COLO829 (cell line): ENCODE measurements at regions not wholly inside any gene's neighbourhood (a gene's known extent, or its start where the extent isn't known, plus 50 kb on each side); places are given as distances from the start of the nearest gene placed in this dataset.
A peak's percentile ranks its signal among the peaks of the same experiment; 100 is the strongest.
"Not testable (repeated sequence)": the region's sequence is repeated elsewhere in the genome, so short reads cannot be mapped to it uniquely, and the experiment has no call there.

Source experiments
- DNase-seq: peaks from one replicate; pipeline ENCODE4 v3.0.0; 2012; ENCODE audit warnings: low spot score

DNA sequence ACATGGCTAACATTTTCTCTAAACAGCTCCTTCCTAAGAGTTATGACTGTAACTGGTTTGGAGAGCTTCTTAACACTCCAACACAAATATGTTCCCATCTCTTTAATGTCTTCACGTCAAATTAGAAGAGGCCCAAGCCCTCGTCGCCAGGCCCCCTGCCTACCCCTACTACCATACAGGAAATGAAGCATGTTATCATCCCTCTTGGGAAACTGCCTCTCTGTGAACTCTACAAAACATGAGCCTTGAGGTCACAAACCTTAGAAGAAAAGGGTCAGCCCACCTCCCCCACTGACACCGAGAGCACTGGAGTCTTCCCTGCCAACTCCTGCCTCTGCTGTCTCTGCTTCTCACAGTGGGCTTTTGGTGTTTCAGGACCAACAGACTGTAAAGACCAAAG, 243.1 kb upstream of the STT3B start:
- DNase-seq = no peak

DNA sequence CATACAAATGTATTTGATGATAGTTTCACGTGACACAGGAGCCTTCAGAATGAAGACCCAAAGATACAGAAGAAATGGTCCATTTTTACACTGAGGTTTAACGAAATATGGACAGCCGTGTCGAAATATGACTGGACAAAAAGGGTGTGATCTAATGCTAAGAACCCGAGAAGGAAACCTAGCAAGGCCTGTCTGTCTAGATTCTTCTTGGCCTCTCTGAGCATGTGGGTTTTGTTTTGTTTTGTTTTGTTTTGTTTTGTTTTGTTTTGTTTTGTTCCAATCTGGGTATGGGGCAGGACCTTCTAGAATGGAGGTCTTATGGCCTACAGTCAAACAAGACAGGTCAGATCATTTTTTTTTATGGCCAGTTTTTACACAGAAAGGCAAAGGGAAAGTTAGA, 242.7 kb upstream of the STT3B start:
- DNase-seq = no peak

DNA sequence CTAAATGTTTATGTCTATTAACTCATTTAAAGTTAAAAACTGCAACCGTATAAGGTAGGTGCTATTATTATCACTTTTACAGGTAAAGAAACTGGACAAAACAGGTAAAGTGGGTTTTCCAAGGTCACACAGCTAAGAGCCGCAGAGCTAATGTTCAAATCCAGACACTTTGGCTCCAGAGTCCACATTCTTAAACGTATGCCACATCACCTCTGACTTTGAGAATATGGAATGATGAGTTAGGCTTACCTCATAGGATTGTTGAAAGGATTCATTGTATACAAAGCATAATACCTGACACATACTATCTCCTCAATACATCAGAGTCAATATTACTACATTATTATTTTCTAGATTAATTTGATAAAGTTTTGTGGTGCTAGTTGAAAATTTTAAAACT, 240.9 kb upstream of the STT3B start:
- no peak for DNase-seq

DNA sequence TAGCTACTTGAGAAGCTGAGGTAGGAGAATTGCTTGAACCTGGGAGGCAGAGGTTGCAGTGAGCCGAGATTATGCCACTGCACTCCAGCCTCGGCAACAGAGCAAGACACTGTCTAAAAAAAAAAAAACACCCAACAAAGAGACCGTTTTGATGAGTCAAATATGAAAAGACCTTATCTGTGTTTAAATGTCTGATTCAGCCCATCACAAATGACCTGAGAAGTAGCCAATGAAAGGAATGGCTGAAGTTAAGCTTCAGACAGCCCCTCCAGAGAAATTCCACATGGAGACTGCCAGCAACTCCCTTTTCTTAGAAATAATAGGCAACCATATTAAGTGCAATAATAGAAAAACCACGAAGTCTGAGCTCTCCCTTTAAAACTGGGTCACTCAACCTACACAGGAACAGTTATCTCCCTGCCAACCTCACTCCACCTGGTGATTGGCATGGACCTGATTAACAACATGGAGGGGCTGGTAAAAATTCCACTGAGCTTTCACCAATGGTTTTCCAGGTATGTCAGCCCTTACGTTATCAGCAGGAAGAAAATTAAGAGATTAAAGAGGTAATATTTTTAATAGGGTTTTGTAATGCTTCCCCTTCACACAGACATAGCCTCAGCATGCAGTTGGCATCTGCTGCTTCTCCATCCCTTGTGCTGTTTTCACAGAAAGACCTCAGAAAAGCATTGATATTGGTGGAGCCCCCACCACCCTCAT, 238.1 kb upstream of the STT3B start:
- DNase-seq = peak; percentile 74

DNA sequence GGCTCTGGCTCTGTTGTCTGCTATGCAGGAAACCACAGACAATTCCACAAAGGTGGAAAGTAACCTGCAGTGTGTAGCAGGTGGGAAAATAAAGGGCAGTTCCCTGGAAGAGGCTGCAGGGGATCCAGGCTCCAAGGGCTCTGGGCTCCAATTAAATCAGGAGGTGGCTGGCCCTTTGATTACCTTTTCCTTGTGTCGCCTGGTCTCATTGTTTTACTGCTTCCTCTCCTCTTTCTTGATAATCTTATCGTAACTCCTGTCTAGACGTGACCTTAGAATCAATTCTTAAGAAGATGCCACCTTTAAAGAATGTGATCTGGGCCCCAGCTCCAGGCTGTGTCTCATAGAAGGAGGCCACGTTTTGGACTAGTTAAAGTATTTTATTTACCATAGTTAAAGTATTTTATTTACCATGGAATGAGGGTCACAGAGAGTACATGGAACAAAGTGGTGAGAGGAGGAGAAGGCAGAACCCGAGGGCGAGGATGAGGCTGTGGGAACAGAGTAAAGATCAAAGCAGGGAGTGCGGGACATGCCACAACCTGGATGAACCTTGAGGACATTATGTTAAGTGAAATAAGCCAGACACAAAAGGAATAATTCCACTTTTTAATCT, 237.5 kb upstream of the STT3B start:
- DNase-seq = no peak

DNA sequence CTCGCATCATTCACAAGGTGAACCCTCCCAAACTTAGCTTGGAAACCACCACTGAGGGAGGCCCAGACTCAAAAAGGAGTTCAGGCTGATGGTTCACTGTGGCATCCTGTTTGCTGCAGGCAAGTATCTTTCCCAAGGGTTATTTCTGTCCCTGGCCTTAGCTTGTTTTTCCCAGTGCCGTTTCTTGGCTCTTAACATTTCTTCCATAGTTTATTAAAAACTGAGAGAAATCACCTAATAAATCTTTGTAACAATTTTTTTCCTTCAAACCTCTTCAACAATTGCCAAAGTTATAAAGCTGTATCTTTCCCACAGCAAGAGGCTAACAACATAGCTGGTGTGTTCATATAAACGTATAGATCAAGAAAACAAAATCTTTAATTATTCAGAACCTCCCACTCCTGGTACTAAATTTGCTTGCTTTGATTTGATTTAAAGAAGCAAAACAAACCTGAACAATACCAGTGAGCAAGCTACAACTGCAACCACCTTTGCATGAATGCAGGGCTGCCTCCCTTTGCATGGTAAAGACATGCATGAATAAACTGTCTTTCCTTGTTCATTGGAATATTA, 234.9 kb upstream of the STT3B start:
- no peak for DNase-seq

DNA sequence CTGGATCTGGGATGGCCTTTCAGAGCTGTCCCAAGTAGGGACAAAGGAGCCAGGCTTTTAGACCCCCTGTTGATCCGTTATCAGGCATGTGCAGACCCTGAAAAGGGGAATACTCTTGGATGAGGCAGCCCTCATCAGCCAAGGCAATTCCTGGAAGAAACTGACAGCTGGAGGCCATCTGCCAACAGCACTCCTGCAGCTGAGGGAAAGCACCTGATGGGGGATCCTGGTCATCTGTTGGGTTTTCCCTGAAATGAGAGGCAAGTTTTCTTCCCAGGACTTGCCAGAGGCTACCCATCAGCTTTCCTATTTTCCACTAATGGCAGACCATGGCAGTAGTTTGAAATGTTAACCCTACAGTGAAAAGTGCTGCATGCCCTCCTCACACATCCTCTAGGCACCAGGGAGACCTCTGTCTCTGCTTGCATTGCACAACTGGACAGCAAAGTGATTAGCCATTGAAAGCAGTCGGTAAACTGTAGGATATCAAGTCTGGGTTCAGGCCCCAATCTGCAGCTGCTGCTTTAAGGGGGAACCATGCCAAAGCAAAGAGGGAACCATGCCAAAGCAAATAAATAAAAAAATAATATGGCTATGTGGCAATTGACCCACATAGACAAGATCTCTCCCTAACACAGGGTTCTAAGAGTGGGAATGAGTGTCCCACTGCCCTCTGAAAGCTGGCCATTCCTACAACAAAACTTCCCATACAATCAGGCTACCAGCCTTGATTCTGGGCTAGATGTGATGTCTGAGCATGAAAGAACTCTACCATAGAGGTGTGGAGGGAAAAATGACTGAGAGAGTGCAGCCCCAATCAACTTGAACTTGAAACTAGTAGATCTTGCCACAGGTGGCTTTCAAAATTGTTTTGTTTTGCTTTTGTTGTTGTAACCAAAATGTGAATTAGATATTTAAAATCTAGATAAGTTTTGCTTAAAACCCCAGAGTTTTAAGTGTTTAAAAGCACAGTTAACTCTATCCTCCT, 232.0 kb upstream of the STT3B start:
- DNase-seq = no peak

DNA sequence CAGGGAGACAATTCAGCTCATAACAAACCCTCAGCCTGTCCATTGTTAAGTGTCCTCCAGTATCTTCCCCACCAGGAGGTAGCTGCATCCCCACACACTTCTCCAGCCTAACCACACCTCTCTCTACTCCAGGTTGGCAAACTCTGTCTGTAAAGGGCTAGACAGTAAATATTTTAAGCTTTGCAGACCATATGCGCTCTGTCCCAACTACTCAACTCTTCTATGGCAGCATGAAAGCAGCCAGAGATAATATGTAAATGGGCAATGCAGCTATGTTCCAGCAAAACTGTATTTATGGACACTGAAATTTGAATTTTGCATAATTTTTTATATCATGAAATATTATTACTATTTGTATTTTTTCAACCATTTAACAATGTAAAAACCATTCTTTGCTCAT, 230.4 kb upstream of the STT3B start:
- DNase-seq = no peak

DNA sequence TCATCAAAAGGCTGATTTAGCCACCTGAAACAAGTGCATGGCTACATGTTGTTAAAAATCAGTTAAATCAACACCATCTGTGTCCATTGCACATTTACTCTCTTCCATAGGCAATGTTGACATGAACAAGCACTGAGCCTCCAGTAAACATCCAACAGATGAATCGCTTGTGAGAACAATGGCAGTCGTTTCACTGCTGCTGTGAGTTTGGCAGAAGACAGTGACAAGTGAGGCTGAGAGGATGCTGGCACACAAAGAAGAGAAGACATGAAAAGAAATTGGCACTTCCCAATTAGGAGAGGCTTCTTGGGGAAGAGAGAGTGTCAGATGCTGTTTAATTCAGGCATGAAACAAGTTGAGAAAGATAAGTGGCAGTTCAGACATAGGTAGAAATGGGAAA, 227.4 kb upstream of the STT3B start:
- no peak for DNase-seq

DNA sequence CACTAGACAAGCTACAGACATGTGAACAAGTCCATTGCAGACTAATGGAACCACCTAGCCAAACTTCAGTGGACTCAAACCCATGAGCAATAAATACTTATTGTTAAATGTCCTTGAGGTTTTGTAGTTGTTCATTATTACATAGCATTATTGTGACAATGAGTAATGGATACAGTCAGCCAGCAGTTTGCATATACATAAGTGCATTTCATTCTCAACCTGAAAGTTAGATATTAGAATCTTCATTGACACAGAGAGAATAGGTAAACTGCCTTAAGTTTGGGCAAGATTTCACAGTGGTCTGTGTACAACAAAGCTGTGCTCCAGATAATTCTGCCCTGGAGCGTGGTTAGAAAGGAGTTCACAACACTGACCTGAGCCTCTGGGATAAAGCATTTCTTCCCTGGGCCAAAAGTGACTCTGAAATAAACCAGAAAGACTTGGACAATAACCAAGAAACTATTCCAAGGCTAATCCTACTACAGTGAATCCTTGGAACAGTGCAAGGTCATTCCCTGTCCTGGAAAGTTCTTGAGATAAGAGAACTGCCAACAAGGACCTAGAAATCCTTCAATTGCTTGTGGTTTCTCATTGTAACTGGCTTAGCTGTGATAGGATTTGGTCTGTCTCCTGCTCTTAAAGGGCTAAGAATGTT, 225.5 kb upstream of the STT3B start:
- no peak for DNase-seq

DNA sequence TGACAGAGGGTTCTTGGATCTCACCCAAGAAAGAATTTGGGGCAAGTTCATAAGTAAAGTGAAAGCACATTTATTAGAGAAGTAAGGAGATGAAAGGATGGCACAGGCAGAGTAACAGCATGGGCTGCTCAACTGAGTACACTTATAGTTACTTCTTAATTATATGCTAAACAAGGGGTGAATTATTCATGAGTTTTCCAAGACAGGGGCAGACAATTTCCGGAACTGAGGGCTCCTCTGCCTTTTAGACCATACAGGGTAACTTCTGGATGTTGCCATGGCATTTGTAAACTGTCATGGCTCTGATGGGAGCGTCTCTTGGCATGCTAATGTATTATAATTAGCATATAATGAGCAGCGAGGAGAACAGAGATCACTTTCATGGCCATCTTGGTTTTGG, 221.2 kb upstream of the STT3B start:
- no peak for DNase-seq

DNA sequence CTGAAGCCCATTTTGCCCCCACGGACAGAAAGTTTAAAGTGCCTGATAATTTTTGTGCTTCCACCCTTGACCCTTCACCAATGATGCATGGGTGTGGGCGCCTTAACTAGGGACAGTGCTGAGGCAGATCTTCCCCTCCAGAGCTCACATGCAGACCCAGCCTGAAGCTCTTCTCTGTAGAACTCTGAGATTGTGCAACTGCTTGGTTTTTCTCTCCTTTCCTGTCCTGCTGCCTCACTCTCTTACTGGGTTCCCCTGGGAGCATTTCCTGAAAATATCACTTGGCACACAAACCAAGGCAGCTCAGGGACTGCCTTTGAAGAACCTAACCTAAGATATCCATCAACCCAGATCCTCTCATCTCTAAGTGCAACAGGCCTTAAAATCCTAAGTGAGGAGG, 220.3 kb upstream of the STT3B start:
- no peak for DNase-seq

DNA sequence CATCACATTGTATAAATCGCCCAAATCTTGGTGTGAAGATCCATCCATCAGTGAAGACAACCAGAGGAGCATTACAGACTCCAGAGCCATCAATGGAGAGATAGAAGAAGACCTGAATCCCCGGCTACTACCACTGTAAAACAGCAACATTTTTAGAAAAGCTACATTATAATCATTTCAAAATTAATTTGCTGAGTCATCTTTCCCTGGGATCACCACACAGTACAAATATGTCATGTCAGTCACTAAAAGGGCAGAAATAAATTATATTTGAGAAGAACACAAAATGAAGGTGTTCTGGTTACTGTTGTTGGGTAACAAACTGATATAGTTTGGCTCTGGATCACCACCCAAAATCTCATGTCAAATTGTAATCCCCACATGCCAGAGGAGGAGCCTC, 218.5 kb upstream of the STT3B start:
- no peak for DNase-seq

DNA sequence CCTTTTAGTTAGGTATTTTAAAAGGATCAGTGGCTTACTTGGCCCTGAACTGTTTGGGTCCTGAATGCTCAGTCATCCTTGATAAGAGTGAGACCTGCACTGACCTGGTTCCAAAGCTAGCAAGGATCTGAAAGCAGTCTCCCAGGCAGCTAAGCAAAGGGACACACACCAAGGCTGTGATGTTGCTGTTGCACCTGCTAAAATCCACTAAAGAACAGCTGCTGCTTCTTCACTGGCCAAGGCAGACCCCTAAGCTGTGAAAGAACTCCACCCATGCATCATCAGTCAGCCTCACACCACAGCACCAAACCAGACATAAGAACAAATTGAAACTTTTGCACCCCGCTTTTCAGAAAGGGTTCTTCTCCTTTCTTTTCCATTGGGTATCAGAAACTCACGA, 213.4 kb upstream of the STT3B start:
- no peak for DNase-seq

DNA sequence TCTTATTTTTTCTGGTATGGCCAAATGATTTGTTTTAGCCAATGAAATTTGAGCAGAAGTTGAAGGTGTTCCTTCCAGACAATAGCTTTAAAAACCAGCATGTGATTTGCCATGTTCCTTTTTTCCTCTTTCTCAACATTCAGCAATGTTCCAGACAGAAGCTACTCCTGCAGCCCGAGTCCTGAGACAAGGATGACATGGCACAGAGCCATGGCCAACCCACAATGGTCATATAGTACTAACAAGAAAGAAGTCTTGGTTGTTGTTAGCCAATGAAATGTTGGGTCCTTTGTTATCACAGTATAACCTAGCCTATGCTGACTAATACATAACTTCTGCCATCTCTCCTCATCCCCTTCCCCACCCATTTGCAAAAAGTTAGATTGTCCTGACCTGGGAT, 211.1 kb upstream of the STT3B start:
- DNase-seq = no peak

DNA sequence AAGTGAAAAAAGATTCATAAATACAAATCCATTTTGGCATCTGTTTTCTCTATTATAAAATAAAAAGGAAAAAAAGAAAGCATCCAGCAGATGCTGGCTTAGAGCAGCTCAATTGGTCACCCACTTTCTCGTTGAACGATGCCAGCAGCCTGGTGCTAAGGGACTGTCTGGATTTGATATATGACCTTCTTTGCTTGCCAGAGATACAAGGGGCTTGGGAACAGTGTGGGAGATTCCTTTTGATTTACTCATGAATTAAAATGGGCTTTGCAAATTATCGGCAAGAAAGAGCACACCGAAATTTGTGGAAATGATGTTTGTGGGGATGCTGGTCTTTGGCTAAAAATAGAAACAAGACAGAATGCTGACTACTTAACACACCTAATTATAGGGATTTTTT, 210.3 kb upstream of the STT3B start:
- no peak for DNase-seq

DNA sequence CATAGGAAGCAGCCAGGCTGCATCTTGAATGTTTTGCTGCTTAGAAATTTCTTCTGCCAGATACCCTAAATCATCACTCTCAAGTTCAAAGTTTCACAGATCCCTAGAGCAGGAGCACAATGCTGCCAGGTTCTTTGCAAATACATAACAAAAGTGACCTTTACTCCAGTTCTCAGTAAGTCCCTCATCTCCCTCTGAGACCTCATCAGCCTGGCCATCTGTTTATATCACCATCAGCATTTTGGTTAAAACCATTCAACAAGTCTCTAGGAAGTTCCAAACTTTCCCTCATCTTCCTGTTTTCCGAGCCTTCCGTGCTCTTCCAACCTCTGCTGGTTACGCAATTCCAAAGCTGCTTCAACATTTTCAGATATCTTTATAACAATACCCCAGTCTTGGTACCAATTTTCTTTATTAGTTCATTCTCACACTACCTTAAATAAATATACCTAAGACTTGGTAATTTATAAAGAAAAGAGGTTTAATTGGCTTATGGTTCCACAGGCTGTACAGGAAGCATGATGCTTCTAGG, 204.8 kb upstream of the STT3B start:
- not testable (repeated sequence) for DNase-seq

DNA sequence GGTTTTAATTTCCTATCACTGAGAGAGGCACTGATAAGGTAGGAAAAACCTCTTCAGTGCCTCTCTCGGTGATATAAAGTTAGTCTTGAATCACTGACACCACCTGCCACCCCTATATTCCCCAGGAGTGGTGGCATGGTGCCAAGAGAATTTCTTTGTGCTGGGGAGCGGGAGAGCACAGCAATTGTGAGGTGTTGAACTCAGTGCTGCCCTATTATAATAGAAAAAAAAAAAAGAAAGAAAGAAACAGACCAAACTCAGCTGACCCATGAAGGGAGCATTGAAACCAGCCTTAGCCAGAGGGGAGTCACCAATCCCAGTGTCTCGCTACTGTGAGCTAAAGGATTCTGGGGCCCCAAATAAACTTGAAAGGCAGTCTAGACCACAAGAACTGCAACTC, 201.4 kb upstream of the STT3B start:
- no peak for DNase-seq

DNA sequence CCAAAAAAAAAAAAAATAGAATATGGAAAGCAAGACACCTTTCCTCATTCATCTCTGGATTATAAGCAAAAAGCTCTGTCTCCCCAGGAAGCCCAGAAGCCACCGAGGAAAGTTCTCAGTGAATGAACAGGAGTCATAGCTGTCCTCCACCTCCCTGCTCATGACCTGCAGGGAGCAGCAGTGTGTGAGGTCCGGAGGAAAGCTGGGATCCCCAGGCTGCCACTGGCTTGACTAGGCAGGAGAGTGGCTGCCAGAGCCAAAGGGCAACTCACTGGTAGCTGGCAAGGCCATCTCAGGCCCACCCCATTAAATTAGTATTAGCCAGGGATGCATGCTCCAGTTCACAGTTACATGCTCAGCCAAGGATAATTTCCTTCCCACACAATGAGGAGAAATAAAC, 191.6 kb upstream of the STT3B start:
- DNase-seq = no peak

DNA sequence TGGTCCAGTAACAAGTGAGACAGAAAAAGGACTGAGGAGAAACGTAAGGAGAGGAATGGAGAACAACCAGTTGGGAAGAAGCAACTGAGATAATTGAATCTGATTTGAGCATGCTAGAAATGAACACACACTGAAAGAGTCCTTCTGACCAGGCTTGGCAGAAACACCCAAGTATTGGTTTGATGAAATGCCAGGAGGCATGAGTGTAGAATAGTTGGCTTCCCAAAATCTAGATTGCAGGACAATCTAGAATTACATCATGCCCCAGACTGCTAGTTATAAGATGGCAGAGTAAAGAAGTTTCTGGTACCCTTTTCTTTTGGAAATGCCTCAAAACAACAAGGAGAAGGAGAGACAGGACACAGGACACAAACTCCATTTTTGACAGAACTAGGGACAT, 189.7 kb upstream of the STT3B start:
- no peak for DNase-seq

DNA sequence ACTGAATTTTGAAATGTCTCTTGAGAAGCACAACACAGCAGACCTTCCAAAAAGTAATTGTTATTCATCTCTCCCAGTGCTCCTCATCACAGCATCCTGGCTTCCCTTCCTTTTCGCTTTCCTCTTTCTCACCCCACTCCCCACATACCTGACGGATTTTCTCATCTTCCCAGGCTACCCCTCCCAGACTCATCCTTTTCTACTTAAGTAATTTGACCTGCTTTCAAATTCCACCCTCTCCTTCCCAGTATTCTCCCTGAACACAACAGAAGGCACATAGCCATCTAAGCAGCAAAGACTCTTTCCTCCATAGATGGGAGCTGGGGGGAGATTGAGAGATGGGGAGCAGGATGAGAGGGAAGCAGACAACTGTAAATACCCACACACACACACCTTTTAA, 187.1 kb upstream of the STT3B start:
- no peak for DNase-seq

DNA sequence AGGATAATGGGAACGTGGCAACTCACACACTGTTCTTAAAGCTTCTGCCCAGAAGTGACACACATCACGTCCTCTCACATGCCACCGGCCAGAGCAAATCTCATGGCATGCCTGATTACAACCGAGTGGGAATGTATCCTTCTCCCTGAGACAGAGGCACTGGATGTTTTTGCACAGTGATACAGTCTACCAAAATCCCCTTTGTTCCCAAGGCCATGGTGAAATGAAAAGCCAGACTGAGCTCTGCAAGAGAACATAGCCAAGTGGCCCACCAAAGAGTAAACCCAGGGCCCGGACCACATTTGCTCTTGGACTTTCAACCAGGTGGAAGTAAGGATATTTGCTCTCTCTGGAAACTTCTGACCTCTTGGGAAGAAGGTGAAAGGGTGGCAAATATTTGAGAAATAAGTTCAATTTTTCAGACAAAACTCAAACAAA, 186.2 kb upstream of the STT3B start:
- DNase-seq = no peak
